K562 (cell line): ENCODE measurements at regions not wholly inside any gene's neighbourhood (a gene's known extent, or its start where the extent isn't known, plus 50 kb on each side); places are given as distances from the start of the nearest gene placed in this dataset.
A peak's percentile ranks its signal among the peaks of the same experiment; 100 is the strongest.

Source experiments
- ATAC-seq: fragments of 200-7000 bp; cut with Tn5 transposase; 3 replicates; pipeline ENCODE4 v1.9.1; 2020; ENCODE audit warnings: moderate library complexity
- BruUV-seq: library from RNA; stranded (reverse); fragments of 400-500 nt; replicated peaks from 2 replicates; lab custom pipeline; 2021; lab: Mats Ljungman, UMichigan
- CTCF ChIA-PET: fragments of 300-600 bp; formaldehyde crosslinking; extraction: SDS; loops from one replicate; lab custom pipeline; 2021; ENCODE audit warnings: low intra/inter-chr PET ratio; lab: Yijun Ruan, JAX
- POLR2A ChIA-PET: fragments of 300-600, 350-650 bp; sonication (Branson Sonifier 250); formaldehyde crosslinking; extraction: SDS; loops from one replicate; lab custom pipeline; 2021; ENCODE audit warnings: antibody characterized with exemption, inconsistent platforms; lab: Yijun Ruan, JAX
- DNase-seq, 4 experiments: peaks; one replicate each; pipeline versions ENCODE4 v3.0.0 to v3.0.0-alpha.2; 2011 to 2018; ENCODE audit warnings: low spot score in 3 of 4, mixed read lengths in 3 of 4; ENCODE audit errors: extremely low read depth in 1 of 4
- FAIRE-seq: peaks from 2 replicates; lab custom pipeline; 2011; peaks lifted over from hg19 to GRCh38; lab: Jason Lieb, UNC
- H2AFZ ChIP-seq: 2 replicates; pipeline ENCODE4 v1.6.0; 2011; ENCODE audit warnings: low read depth, low read length, control low read depth, inconsistent platforms
- H3K27ac ChIP-seq: fragments of 200-600 bp; 3 replicates; pipeline ENCODE4 v1.8.0; 2011; ENCODE audit warnings: low read depth, mild to moderate bottlenecking, control low read depth, inconsistent platforms, low read length, moderate library complexity, mixed read lengths; ENCODE audit errors: extremely low read depth
- H3K27me3 ChIP-seq, 2 experiments: fragments of 300-600 bp in 1 of 2; 2 replicates in 1 of 2; 3 replicates in 1 of 2; pipeline versions ENCODE4 v1.6.0 to v1.8.0; 2011; ENCODE audit warnings: inconsistent platforms in 2 of 2, low read length in 2 of 2, mild to moderate bottlenecking in 1 of 2, mixed read lengths in 1 of 2, moderate library complexity in 1 of 2; ENCODE audit not compliant: control insufficient read depth in 2 of 2, insufficient read depth in 2 of 2
- H3K36me3 ChIP-seq: fragments of 300-600 bp; 3 replicates; pipeline ENCODE4 v1.8.0; 2011; ENCODE audit warnings: mild to moderate bottlenecking, low read length, inconsistent platforms; ENCODE audit not compliant: control insufficient read depth, insufficient read depth
- H3K4me1 ChIP-seq, 2 experiments: fragments of 200-600 bp in 1 of 2; replicated peaks in 1 of 2; 2 replicates in 1 of 2; 3 replicates in 1 of 2; pipeline versions ENCODE4 v1.5.1 to v1.8.0; 2011; ENCODE audit warnings: inconsistent platforms in 2 of 2, low read length in 2 of 2, mild to moderate bottlenecking in 1 of 2, mixed read lengths in 1 of 2, moderate library complexity in 1 of 2; ENCODE audit not compliant: control insufficient read depth in 2 of 2, insufficient read depth in 2 of 2
- H3K4me2 ChIP-seq: 2 replicates; pipeline ENCODE4 v1.6.1; 2011; ENCODE audit warnings: low read length, control low read depth, inconsistent platforms, mixed read lengths; ENCODE audit not compliant: insufficient read depth
- H3K4me3 ChIP-seq: fragments of 200-600 bp; sonication (generic), shearing (Covaris generic); 2 replicates; pipeline ENCODE4 v1.5.1; 2016; ENCODE audit warnings: control low read depth, inconsistent platforms
- H3K79me2 ChIP-seq: fragments of 200-600 bp; 3 replicates; pipeline ENCODE4 v1.8.0; 2011; ENCODE audit warnings: low read length, inconsistent platforms; ENCODE audit not compliant: control insufficient read depth, insufficient read depth
- H3K9ac ChIP-seq, 2 experiments: 2 replicates each; pipeline versions ENCODE4 v1.6.0 to v1.6.1; 2011; ENCODE audit warnings: low read depth in 2 of 2, low read length in 2 of 2, control low read depth in 1 of 2, inconsistent platforms in 1 of 2, mild to moderate bottlenecking in 1 of 2, mixed read lengths in 1 of 2; ENCODE audit not compliant: insufficient read depth in 1 of 2
- H3K9me1 ChIP-seq: one replicate; pipeline ENCODE4 v1.6.0; 2011; ENCODE audit warnings: inconsistent platforms, mild to moderate bottlenecking, low read length, moderate library complexity; ENCODE audit not compliant: control insufficient read depth, insufficient read depth
- H3K9me3 ChIP-seq: replicated peaks from 2 replicates; pipeline ENCODE4 v1.5.1; 2011; ENCODE audit warnings: low read depth, low read length, inconsistent platforms; ENCODE audit not compliant: control insufficient read depth, insufficient read depth
- H4K20me1 ChIP-seq: replicated peaks from 2 replicates; pipeline ENCODE4 v1.6.1; 2011; ENCODE audit warnings: low read length, inconsistent platforms, mixed read lengths; ENCODE audit not compliant: control insufficient read depth, insufficient read depth
- C11orf30 ChIP-seq: fragments of 450-650 bp; IDR thresholded peaks from 2 replicates; pipeline ENCODE4 v1.6.1; 2016; ENCODE audit warnings: low read depth, mild to moderate bottlenecking
- CTBP1 ChIP-seq: fragments of 450-650 bp; IDR thresholded peaks from 2 replicates; pipeline ENCODE4 v1.6.1; 2016; ENCODE audit warnings: borderline replicate concordance
- EHMT2 ChIP-seq: fragments of 450-650 bp; IDR thresholded peaks from 2 replicates; pipeline ENCODE4 v1.6.1; 2018; ENCODE audit warnings: antibody characterized with exemption
- FOSL1 ChIP-seq: fragments of 200-800 bp; sonication (Bioruptor generic); conservative IDR thresholded peaks from 2 replicates; pipeline ENCODE4 v1.6.1; 2016; ENCODE audit warnings: missing genetic modification characterization, missing compliant biosample characterization
- HNRNPLL ChIP-seq: fragments of 200-400 bp; formaldehyde crosslinking; IDR thresholded peaks from 2 replicates; pipeline ENCODE4 v1.6.1; 2017; ENCODE audit warnings: low read length, low read depth, mild to moderate bottlenecking; ENCODE audit not compliant: poor library complexity, severe bottlenecking
- JUND ChIP-seq, 2 experiments: IDR thresholded peaks; 2 replicates in 1 of 2; 3 replicates in 1 of 2; pipeline ENCODE4 v1.6.1; 2011; ENCODE audit warnings: borderline replicate concordance in 2 of 2, low read depth in 2 of 2, low read length in 2 of 2, improper control_type of control experiment in 1 of 2, missing biosample characterization in 1 of 2, missing genetic modification characterization in 1 of 2, missing genetic modification reagents in 1 of 2
- MAFG ChIP-seq: fragments of 450-650 bp; conservative IDR thresholded peaks from 2 replicates; pipeline ENCODE4 v1.6.1; 2016; ENCODE audit warnings: missing genetic modification characterization, missing compliant biosample characterization
- NFE2 ChIP-seq: IDR thresholded peaks from 2 replicates; pipeline ENCODE4 v1.6.1; 2014; ENCODE audit warnings: antibody characterized with exemption, low read depth
- WGBS: fragments of 100-300 bp; shearing (Covaris generic); methylation state at CpG from one replicate; pipeline ENCODE4 v1.1.6; 2016; ENCODE audit warnings: low coverage, mixed read lengths; ENCODE audit not compliant: insufficient coverage; ENCODE audit errors: missing lambda C conversion rate; 5-methylcytosine and 5-hydroxymethylcytosine counted together
- in situ Hi-C: fragments of 300-500 bp; cut with MboI; formaldehyde crosslinking; loops from 4 replicates; pipeline ENCODE4 v1.15.0; 2018; ENCODE audit warnings: inconsistent platforms, mixed read lengths
- intact Hi-C: fragments of 100-400 bp; cut with micrococcal nuclease; formaldehyde crosslinking; loops from 2 replicates; pipeline ENCODE4 v1.14.2; 2022
- TF ChIP-seq, protein P1 (sequence below): fragments of 150-350 bp; conservative IDR thresholded peaks from 2 replicates; pipeline ENCODE4 v1.6.1; 2014; ENCODE audit warnings: low read length
- TF ChIP-seq, protein P2 (sequence below): IDR thresholded peaks from 3 replicates; pipeline ENCODE4 v1.6.1; 2011; ENCODE audit warnings: borderline replicate concordance, mild to moderate bottlenecking; ENCODE audit not compliant: insufficient read length, insufficient read depth
- TF ChIP-seq, protein P3 (sequence below), 2 experiments: fragments of 450-650 bp in 1 of 2; sonication (generic) in 1 of 2; formaldehyde crosslinking in 1 of 2; IDR thresholded peaks in 1 of 2; conservative IDR thresholded peaks in 1 of 2; 2 replicates each; pipeline versions ENCODE4 v1.6.1 to v1.8.1; 2016 to 2023; ENCODE audit warnings: mild to moderate bottlenecking in 2 of 2, moderate library complexity in 2 of 2, inconsistent platforms in 1 of 2, missing genetic modification reagents in 1 of 2

DNA sequence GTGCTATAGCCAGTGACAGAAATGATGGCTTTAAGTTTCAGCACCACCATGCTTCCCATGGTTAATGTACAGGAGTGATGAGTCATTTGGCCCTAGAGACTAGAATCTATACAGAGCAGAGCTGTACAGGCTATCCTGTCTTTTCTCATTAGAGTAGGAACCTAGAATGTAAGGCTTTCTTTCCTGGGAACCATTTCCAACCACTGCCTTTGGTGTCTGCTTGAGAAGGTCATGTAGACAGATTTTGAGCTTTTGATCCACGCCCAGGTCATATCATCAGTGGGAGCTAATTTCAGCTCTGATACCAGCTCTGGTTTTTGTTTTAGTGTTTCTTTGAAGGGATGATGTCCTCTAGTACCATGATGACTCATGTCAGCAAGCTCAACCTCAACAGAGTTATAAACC is 543.1 kb downstream of the NTRK3 start:
- DNase-seq, result no peak
- no peaks in the 10 kb centered on the region for H3K36me3 ChIP-seq
- H3K9me3 ChIP-seq, result no peaks in the 10 kb centered on the region
- in situ Hi-C loops, result no loop called here
- H2AFZ ChIP-seq, result no peak overlapping the region
- POLR2A ChIA-PET, result interaction anchor here (1.0 to 1.1 kb wide), 2 partner anchors 9 to 10 kb away, joined by 3 read pairs; no protein-coding TSS in a partner anchor
- ATAC-seq, result peak; percentile 67
- no peak overlapping the region for H3K9ac ChIP-seq
- H3K4me3 ChIP-seq, result no peak overlapping the region
- no peak overlapping the region for H3K27ac ChIP-seq
- H4K20me1 ChIP-seq, result no peaks in the 10 kb centered on the region
- 6% methylated on average over 1 of the region's 1 CpG for whole genome bisulfite sequencing
- no peaks in the 10 kb centered on the region for H3K4me1 ChIP-seq
- CTCF ChIA-PET, result no interaction called here
- intact Hi-C loops, result no loop called here
- no peak for FAIRE-seq
- TF ChIP-seq, protein P1, sequence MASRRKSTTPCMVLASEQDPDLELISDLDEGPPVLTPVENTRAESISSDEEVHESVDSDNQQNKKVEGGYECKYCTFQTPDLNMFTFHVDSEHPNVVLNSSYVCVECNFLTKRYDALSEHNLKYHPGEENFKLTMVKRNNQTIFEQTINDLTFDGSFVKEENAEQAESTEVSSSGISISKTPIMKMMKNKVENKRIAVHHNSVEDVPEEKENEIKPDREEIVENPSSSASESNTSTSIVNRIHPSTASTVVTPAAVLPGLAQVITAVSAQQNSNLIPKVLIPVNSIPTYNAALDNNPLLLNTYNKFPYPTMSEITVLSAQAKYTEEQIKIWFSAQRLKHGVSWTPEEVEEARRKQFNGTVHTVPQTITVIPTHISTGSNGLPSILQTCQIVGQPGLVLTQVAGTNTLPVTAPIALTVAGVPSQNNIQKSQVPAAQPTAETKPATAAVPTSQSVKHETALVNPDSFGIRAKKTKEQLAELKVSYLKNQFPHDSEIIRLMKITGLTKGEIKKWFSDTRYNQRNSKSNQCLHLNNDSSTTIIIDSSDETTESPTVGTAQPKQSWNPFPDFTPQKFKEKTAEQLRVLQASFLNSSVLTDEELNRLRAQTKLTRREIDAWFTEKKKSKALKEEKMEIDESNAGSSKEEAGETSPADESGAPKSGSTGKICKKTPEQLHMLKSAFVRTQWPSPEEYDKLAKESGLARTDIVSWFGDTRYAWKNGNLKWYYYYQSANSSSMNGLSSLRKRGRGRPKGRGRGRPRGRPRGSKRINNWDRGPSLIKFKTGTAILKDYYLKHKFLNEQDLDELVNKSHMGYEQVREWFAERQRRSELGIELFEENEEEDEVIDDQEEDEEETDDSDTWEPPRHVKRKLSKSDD, result no peak
- TF ChIP-seq CTBP1 (no peak), C11orf30 (peak; percentile 26; the same call in 1 of the 2 replicates), JUND (IDR thresholded peaks at IDR 0.05; ENCODE audit: borderline replicate concordance, low read depth, low read length) (peak; percentile 34), JUND (tag; IDR thresholded peaks at IDR 0.05; ENCODE audit: borderline replicate concordance, low read depth, low read length) (peak; percentile 51; the same call in 1 of the 3 replicates), HNRNPLL (no peak), FOSL1 (tag) (peak; percentile 68), MAFG (tag) (0 out of 2 replicates have a peak, but pooled peaks have one; percentile 33), NFE2 (peak; percentile 45), EHMT2 (peak; percentile 53; the same call in 1 of the 2 replicates)
- TF ChIP-seq, protein P2, sequence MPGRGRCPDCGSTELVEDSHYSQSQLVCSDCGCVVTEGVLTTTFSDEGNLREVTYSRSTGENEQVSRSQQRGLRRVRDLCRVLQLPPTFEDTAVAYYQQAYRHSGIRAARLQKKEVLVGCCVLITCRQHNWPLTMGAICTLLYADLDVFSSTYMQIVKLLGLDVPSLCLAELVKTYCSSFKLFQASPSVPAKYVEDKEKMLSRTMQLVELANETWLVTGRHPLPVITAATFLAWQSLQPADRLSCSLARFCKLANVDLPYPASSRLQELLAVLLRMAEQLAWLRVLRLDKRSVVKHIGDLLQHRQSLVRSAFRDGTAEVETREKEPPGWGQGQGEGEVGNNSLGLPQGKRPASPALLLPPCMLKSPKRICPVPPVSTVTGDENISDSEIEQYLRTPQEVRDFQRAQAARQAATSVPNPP, result no peak
- TF ChIP-seq, protein P3, sequence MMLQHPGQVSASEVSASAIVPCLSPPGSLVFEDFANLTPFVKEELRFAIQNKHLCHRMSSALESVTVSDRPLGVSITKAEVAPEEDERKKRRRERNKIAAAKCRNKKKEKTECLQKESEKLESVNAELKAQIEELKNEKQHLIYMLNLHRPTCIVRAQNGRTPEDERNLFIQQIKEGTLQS (IDR thresholded peaks at IDR 0.05), result peak; percentile 79
- TF ChIP-seq, protein P3 (CRISPR knock-in tag; conservative IDR thresholded peaks at IDR 0.05), result no peak
- no peaks in the 10 kb centered on the region for H3K27me3 ChIP-seq
- H3K4me2 ChIP-seq, result no peak overlapping the region
- peaks cover 3% of the 10 kb centered on the region for H3K9me1 ChIP-seq
- no peaks in the 10 kb centered on the region for H3K79me2 ChIP-seq
- no TSS peak for BruUV-seq
